Activated CD8-positive, alpha-beta memory T cell treated with anti-CD3 and anti-CD28 coated beads for 24 hours (primary cell): ENCODE measurements at regions not wholly inside any gene's neighbourhood (a gene's known extent, or its start where the extent isn't known, plus 50 kb on each side); places are given as distances from the start of the nearest gene placed in this dataset.

Source experiments
- DNase-seq: peaks from one replicate; pipeline ENCODE4 v3.0.0-alpha.2; 2020

- DNase-seq = no peak
Measured at GRCh38 chr9:7859701-7860334, 60.2 kb upstream of the DMAC1 start.

- DNase-seq = no peak
Measured at GRCh38 chr9:7858166-7858565, 58.6 kb upstream of the DMAC1 start.

GRCh38 chr9:7854763-7855162 is 55.2 kb upstream of the DMAC1 start:
- no peak for DNase-seq
